HepG2 (cell line): ENCODE measurements at regions not wholly inside any gene's neighbourhood (a gene's known extent, or its start where the extent isn't known, plus 50 kb on each side); places are given as distances from the start of the nearest gene placed in this dataset.
A peak's percentile ranks its signal among the peaks of the same experiment; 100 is the strongest.

Experiments
- ATAC-seq: fragments of 200-7000 bp; cut with Tn5 transposase; 3 replicates; pipeline ENCODE4 v1.9.1; 2020; ENCODE audit warnings: mild to moderate bottlenecking, moderate library complexity
- BruUV-seq: library from RNA; stranded (reverse); fragments of 400-500 nt; replicated peaks from 2 replicates; lab custom pipeline; 2021; lab: Mats Ljungman, UMichigan
- CTCF ChIA-PET: fragments of 300-600 bp; formaldehyde crosslinking; extraction: SDS; loops from one replicate; lab custom pipeline; 2021; ENCODE audit warnings: low total read pairs, inconsistent platforms, low intra/inter-chr PET ratio; lab: Yijun Ruan, JAX
- POLR2A ChIA-PET: fragments of 350-600 bp; sonication (Branson Sonifier 250); formaldehyde crosslinking; loops from one replicate; lab custom pipeline; 2020; ENCODE audit warnings: antibody characterized with exemption, inconsistent platforms; lab: Yijun Ruan, JAX
- DNase-seq: peaks from one replicate; pipeline ENCODE4 v3.0.0-alpha.2; 2015; ENCODE audit warnings: low spot score
- FAIRE-seq: peaks from 3 replicates; lab custom pipeline; 2011; peaks lifted over from hg19 to GRCh38; lab: Jason Lieb, UNC
- H2AFZ ChIP-seq: one replicate; pipeline ENCODE4 v1.6.1; 2011; ENCODE audit warnings: low read length, inconsistent platforms
- H3K27ac ChIP-seq: fragments of 300-600 bp; 3 replicates; pipeline ENCODE4 v1.8.0; 2011; ENCODE audit warnings: mixed run types, mild to moderate bottlenecking, mixed read lengths, low read length, inconsistent platforms; ENCODE audit not compliant: insufficient read depth; ENCODE audit errors: extremely low read length
- H3K27me3 ChIP-seq, 2 experiments: fragments of 200-600 bp in 1 of 2; 2 replicates in 1 of 2; 3 replicates in 1 of 2; pipeline versions ENCODE4 v1.6.0 to v1.8.0; 2011; ENCODE audit warnings: low read length in 2 of 2, mild to moderate bottlenecking in 2 of 2, moderate library complexity in 2 of 2, inconsistent platforms in 1 of 2; ENCODE audit not compliant: insufficient read depth in 2 of 2, control insufficient read depth in 1 of 2
- H3K36me3 ChIP-seq, 2 experiments: fragments of 200-600 bp in 1 of 2; replicated peaks in 1 of 2; 2 replicates in 1 of 2; 3 replicates in 1 of 2; pipeline versions ENCODE4 v1.5.1 to v1.8.0; 2011; ENCODE audit warnings: low read length in 2 of 2, inconsistent platforms in 1 of 2; ENCODE audit not compliant: insufficient read depth in 2 of 2, control insufficient read depth in 1 of 2
- H3K4me1 ChIP-seq: 2 replicates; pipeline ENCODE4 v1.5.1; 2012; ENCODE audit warnings: low read length, inconsistent platforms; ENCODE audit not compliant: insufficient read depth
- H3K4me2 ChIP-seq: 2 replicates; pipeline ENCODE4 v1.6.0; 2011; ENCODE audit warnings: low read depth, low read length, inconsistent platforms
- H3K4me3 ChIP-seq, 3 experiments: fragments of 200-600 bp in 1 of 3; sonication (generic), shearing (Covaris generic) in 1 of 3; replicated peaks in 1 of 3; 2 replicates each; pipeline ENCODE4 v1.5.1; 2011 to 2016; ENCODE audit warnings: low read length in 3 of 3, inconsistent platforms in 2 of 3, low read depth in 2 of 3, mild to moderate bottlenecking in 2 of 3, control low read depth in 1 of 3, mixed read lengths in 1 of 3; ENCODE audit not compliant: insufficient read depth in 1 of 3
- H3K79me2 ChIP-seq: one replicate; pipeline ENCODE4 v1.6.1; 2011; ENCODE audit warnings: low read length, inconsistent platforms; ENCODE audit not compliant: insufficient read depth
- H3K9ac ChIP-seq: 2 replicates; pipeline ENCODE4 v1.6.0; 2011; ENCODE audit warnings: mild to moderate bottlenecking, low read depth, low read length, inconsistent platforms; ENCODE audit not compliant: insufficient read depth
- H3K9me3 ChIP-seq: 2 replicates; pipeline ENCODE4 v1.5.1; 2012; ENCODE audit warnings: mild to moderate bottlenecking, low read length
- H4K20me1 ChIP-seq: 2 replicates; pipeline ENCODE4 v1.6.0; 2011; ENCODE audit warnings: inconsistent platforms, mild to moderate bottlenecking, low read length, moderate library complexity; ENCODE audit not compliant: insufficient read depth
- CEBPB ChIP-seq: IDR thresholded peaks from 2 replicates; pipeline ENCODE4 v1.6.1; 2011; ENCODE audit warnings: low read depth, low read length, improper control_type of control experiment, borderline replicate concordance
- HNRNPL ChIP-seq: fragments of 200-400 bp; formaldehyde crosslinking; IDR thresholded peaks from 2 replicates; pipeline ENCODE4 v1.6.1; 2017; ENCODE audit warnings: mild to moderate bottlenecking, low read depth, low read length
- NFE2L2 ChIP-seq: fragments of 150-350 bp; IDR thresholded peaks from 2 replicates; pipeline ENCODE4 v1.6.1; 2014; ENCODE audit warnings: low read length
- SALL1 ChIP-seq: sonication (generic); formaldehyde crosslinking; IDR thresholded peaks from 2 replicates; pipeline ENCODE4 v1.8.0; 2022; ENCODE audit warnings: mild to moderate bottlenecking, missing genetic modification reagents
- ZFP1 ChIP-seq: IDR thresholded peaks from 2 replicates; pipeline ENCODE4 v1.6.1; 2016
- ZNF549 ChIP-seq: sonication (generic); formaldehyde crosslinking; IDR thresholded peaks from 2 replicates; pipeline ENCODE4 v1.5.0; 2020; ENCODE audit warnings: missing genetic modification reagents
- ZNF672 ChIP-seq: sonication (generic); formaldehyde crosslinking; IDR thresholded peaks from 2 replicates; pipeline ENCODE4 v1.8.1; 2022; ENCODE audit warnings: missing genetic modification reagents
- ZSCAN31 ChIP-seq: sonication (generic); formaldehyde crosslinking; IDR thresholded peaks from 2 replicates; pipeline ENCODE4 v1.5.0; 2020; ENCODE audit warnings: low read depth, mild to moderate bottlenecking, missing genetic modification reagents
- WGBS: methylation state at CpG from one replicate; pipeline ENCODE4 v1.1.6; 2017; ENCODE audit warnings: low lambda C conversion rate; 5-methylcytosine and 5-hydroxymethylcytosine counted together
- in situ Hi-C: cut with HindIII; loops from 2 replicates; pipeline ENCODE4 v1.10.0; 2017; ENCODE audit warnings: low pct_unique_long_range_greater_than_20kb; ENCODE audit not compliant: extremely low pct_ligation_motif_present
- intact Hi-C: fragments of 100-400 bp; cut with micrococcal nuclease; formaldehyde crosslinking; loops from one replicate; pipeline ENCODE4 v1.10.0; 2022; ENCODE audit not compliant: unreplicated experiment
- TF ChIP-seq, protein P1 (sequence below): sonication (generic); formaldehyde crosslinking; conservative IDR thresholded peaks from 2 replicates; pipeline ENCODE4 v1.5.0; 2020; ENCODE audit warnings: missing genetic modification reagents
- TF ChIP-seq, protein P2 (sequence below): sonication (generic); formaldehyde crosslinking; IDR thresholded peaks from 2 replicates; pipeline ENCODE4 v1.4.0; 2020; ENCODE audit warnings: missing genetic modification reagents, mild to moderate bottlenecking, borderline replicate concordance
- TF ChIP-seq, protein P3 (sequence below): sonication (generic); formaldehyde crosslinking; IDR thresholded peaks from 2 replicates; pipeline ENCODE4 v1.5.0; 2020; ENCODE audit warnings: mild to moderate bottlenecking, missing genetic modification reagents, borderline replicate concordance

DNA sequence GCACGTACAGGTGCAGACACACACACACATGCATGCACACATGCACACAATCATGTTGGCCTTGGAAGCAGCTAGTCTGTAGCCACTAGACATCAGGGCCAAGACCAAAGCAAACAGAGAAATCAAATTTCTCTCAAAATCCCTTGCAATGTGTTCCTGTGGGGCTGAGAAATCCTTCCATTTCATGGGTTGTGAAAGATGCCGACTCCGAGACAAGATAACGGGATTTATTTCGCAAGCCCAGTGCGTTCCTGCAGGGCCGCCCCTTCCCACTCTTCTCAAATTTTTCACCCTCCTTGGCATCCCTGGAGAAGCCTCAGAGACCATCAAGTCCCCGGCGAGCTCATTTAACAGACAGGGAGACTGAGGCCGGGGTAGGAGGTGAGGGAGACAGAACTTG, 366.7 kb downstream of the MN1 start:
- Histone ChIP-seq H3K79me2 (no peaks in the 10 kb centered on the region), H2AFZ (no peak overlapping the region), H3K9ac (no peak overlapping the region), H3K27me3 (0 out of 5 replicates have a peak, but pooled peaks cover 0 to 3% of the 10 kb centered on the region in 2 experiments), H4K20me1 (no peaks in the 10 kb centered on the region), H3K4me1 (peaks cover 13% of the 10 kb centered on the region), H3K27ac (no peak overlapping the region), H3K36me3 (no peaks in the 10 kb centered on the region)
- no peak for FAIRE-seq
- CTCF ChIA-PET: no interaction called here
- ATAC-seq: no peak
- intact Hi-C loops: no loop called here
- DNase-seq: no peak
- in situ Hi-C loops: no loop called here
- 35% methylated on average over 9 of the region's 10 CpGs for WGBS
- peak; percentile 36; the same call in 1 of the 2 replicates for TF ChIP-seq CEBPB
- TF ChIP-seq, protein P1, sequence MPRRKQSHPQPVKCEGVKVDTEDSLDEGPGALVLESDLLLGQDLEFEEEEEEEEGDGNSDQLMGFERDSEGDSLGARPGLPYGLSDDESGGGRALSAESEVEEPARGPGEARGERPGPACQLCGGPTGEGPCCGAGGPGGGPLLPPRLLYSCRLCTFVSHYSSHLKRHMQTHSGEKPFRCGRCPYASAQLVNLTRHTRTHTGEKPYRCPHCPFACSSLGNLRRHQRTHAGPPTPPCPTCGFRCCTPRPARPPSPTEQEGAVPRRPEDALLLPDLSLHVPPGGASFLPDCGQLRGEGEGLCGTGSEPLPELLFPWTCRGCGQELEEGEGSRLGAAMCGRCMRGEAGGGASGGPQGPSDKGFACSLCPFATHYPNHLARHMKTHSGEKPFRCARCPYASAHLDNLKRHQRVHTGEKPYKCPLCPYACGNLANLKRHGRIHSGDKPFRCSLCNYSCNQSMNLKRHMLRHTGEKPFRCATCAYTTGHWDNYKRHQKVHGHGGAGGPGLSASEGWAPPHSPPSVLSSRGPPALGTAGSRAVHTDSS (CRISPR knock-in tag): no peak
- TF ChIP-seq, all 625 proteins: peak for 1
- peaks cover 11% of the 10 kb centered on the region for H3K9me3 ChIP-seq
- H3K4me3 ChIP-seq: no peak overlapping the region
- no peak overlapping the region for H3K4me2 ChIP-seq
- POLR2A ChIA-PET: no interaction called here
- BruUV-seq: no TSS peak

DNA sequence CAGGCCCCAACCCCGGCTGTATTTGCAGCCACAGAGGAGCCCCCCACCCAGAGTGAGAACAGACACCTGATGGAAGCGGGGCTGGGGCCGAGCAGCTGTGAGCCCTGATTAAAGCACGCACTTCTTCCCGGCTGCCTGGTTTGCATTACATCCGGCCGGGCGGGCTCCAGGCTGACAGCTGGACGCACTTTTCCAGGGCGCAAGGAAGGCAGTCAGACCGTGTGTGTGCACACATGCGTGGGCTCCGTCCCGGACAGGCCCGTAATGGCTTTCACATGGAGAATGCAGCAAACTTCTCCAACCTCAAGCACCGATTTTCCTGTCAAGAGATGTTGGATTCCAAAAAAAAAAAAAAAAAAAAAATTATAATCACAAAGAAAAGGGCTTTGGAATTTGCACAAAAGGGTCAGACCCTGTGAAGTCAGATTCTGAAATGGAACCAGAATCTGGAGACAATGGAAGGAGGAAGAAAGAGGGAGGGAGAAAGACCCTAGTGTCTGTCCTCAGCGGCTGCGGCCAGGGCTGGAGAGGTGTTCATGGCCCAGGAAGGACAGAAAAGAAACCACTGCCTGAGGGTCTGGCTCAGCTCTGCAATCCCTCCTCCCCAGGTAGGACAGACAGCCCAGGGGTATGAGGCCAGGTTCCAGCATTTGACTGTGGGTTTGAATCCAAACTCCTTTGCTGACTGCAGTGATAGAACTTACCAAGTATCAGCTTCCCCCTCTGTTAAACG, 365.5 kb downstream of the MN1 start:
- intact Hi-C loops (no loop called here), in situ Hi-C loops (no loop called here)
- peaks cover 13% of the 10 kb centered on the region for H3K4me1 ChIP-seq
- ChIA-PET CTCF (no interaction called here), POLR2A (no interaction called here)
- WGBS: 57% methylated on average over 18 of the region's 19 CpGs
- no peak overlapping the region for H3K27ac ChIP-seq
- H3K27me3 ChIP-seq: 0 out of 5 replicates have a peak, but pooled peaks cover 0 to 3% of the 10 kb centered on the region in 2 experiments
- H3K4me2 ChIP-seq: no peak overlapping the region
- H3K9ac ChIP-seq: no peak overlapping the region
- H2AFZ ChIP-seq: no peak overlapping the region
- ATAC-seq (no peak), DNase-seq (no peak), FAIRE-seq (no peak)
- no peaks in the 10 kb centered on the region for H4K20me1 ChIP-seq
- H3K9me3 ChIP-seq: peaks cover 11% of the 10 kb centered on the region
- H3K79me2 ChIP-seq: no peaks in the 10 kb centered on the region
- no peaks in the 10 kb centered on the region for H3K36me3 ChIP-seq
- H3K4me3 ChIP-seq: no peak overlapping the region
- BruUV-seq: no TSS peak
- no peak for TF ChIP-seq ZSCAN31 (CRISPR knock-in tag)
- TF ChIP-seq, protein P2, sequence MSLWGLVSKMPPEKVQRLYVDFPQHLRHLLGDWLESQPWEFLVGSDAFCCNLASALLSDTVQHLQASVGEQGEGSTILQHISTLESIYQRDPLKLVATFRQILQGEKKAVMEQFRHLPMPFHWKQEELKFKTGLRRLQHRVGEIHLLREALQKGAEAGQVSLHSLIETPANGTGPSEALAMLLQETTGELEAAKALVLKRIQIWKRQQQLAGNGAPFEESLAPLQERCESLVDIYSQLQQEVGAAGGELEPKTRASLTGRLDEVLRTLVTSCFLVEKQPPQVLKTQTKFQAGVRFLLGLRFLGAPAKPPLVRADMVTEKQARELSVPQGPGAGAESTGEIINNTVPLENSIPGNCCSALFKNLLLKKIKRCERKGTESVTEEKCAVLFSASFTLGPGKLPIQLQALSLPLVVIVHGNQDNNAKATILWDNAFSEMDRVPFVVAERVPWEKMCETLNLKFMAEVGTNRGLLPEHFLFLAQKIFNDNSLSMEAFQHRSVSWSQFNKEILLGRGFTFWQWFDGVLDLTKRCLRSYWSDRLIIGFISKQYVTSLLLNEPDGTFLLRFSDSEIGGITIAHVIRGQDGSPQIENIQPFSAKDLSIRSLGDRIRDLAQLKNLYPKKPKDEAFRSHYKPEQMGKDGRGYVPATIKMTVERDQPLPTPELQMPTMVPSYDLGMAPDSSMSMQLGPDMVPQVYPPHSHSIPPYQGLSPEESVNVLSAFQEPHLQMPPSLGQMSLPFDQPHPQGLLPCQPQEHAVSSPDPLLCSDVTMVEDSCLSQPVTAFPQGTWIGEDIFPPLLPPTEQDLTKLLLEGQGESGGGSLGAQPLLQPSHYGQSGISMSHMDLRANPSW: no peak
- TF ChIP-seq, protein P3, sequence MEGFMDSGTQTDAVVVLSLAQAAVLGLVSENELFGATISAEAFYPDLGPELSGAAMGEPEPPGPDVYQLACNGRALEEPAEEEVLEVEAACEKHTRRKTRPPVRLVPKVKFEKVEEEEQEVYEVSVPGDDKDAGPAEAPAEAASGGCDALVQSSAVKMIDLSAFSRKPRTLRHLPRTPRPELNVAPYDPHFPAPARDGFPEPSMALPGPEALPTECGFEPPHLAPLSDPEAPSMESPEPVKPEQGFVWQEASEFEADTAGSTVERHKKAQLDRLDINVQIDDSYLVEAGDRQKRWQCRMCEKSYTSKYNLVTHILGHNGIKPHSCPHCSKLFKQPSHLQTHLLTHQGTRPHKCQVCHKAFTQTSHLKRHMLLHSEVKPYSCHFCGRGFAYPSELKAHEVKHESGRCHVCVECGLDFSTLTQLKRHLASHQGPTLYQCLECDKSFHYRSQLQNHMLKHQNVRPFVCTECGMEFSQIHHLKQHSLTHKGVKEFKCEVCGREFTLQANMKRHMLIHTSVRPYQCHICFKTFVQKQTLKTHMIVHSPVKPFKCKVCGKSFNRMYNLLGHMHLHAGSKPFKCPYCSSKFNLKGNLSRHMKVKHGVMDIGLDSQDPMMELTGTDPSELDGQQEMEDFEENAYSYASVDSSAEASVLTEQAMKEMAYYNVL: no peak
- TF ChIP-seq ZNF549 (CRISPR knock-in tag): no peak
- no peak for TF ChIP-seq NFE2L2
- TF ChIP-seq HNRNPL: no peak
- TF ChIP-seq ZNF672 (CRISPR knock-in tag): no peak
- TF ChIP-seq SALL1: no peak
- no peak for TF ChIP-seq ZFP1 (CRISPR knock-in tag)
